22Rv1 (cell line): ENCODE measurements at regions not wholly inside any gene's neighbourhood (a gene's known extent, or its start where the extent isn't known, plus 50 kb on each side); places are given as distances from the start of the nearest gene placed in this dataset.

ENCODE experiments used
- ZFX ChIP-seq: fragments of 450-650 bp; IDR thresholded peaks from 2 replicates; pipeline ENCODE4 v1.6.1; 2017; ENCODE audit warnings: antibody characterized with exemption, borderline replicate concordance
- TF ChIP-seq, protein P1 (sequence below): fragments of 450-650 bp; IDR thresholded peaks from 2 replicates; pipeline ENCODE4 v1.5.1; 2017; ENCODE audit warnings: mild to moderate bottlenecking

DNA sequence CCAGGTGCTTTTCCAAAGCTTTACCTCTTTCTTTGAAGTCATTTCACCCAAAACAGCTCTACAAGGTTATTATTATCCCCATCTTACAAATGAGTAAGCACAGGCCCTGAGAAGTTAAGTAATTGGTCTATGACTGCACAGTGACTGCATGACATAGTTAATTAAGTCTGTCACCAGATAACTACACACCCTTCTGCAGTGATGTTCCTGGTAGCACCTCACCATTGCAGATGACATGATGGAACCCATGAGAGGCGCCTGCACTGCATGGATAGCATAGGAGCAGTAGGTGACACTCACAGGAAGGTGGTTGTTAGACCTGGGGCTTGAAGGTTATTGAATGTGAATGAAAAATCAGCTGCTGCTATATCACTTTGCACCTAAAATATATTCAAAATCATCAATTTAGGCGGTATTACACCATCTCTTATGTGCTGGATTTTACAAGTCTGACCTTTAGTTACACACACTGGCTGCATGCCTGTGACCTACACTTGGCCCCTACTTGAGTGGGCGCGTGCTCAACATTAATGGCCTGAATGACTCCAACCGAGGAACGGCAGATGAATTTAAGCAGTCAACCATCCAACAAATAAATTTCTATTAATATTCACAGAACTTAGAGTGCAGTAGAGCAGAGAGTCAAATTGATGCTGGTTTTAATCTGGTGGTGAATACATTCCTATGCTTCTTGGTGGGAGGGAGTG lies 239.6 kb downstream of the CDH11 start:
- TF ChIP-seq, protein P1, sequence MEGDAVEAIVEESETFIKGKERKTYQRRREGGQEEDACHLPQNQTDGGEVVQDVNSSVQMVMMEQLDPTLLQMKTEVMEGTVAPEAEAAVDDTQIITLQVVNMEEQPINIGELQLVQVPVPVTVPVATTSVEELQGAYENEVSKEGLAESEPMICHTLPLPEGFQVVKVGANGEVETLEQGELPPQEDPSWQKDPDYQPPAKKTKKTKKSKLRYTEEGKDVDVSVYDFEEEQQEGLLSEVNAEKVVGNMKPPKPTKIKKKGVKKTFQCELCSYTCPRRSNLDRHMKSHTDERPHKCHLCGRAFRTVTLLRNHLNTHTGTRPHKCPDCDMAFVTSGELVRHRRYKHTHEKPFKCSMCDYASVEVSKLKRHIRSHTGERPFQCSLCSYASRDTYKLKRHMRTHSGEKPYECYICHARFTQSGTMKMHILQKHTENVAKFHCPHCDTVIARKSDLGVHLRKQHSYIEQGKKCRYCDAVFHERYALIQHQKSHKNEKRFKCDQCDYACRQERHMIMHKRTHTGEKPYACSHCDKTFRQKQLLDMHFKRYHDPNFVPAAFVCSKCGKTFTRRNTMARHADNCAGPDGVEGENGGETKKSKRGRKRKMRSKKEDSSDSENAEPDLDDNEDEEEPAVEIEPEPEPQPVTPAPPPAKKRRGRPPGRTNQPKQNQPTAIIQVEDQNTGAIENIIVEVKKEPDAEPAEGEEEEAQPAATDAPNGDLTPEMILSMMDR = no peak
- no peak for TF ChIP-seq ZFX
